Stimulated activated CD4-positive, alpha-beta T cell treated with anti-CD3 and anti-CD28 coated beads, TNF-alpha, amount 100 ng/mL, for 1 hour (primary cell): ENCODE measurements at regions not wholly inside any gene's neighbourhood (a gene's known extent, or its start where the extent isn't known, plus 50 kb on each side); places are given as distances from the start of the nearest gene placed in this dataset.
"Not testable (repeated sequence)": the region's sequence is repeated elsewhere in the genome, so short reads cannot be mapped to it uniquely, and the experiment has no call there.

ENCODE experiments used
- DNase-seq, 3 donors: peaks; one replicate each; pipeline ENCODE4 v3.0.0-alpha.2; 2020; ENCODE audit warnings: low read depth in 3 of 3, low spot score in 1 of 3

DNA sequence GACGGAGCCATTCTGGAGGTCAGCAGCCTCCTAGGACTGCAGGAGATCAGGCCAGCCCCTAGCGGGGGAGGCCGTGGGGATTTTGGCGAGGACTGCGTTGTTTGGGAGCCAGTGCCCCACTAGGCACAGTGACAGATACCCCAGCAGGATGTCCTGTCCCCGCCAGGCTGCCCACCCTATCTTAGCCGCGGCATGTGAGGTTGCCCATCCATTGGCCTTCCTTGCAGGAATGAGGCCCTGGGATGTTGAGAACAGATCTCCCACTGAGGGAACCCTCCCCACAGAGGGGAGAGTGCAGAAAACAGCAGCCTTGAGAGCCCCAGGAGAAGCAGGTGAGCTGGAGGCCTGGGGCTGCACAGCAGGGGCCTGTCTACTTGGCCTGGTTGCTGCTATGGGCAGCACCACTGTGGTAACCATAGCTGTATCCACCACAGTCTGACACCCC lies 385.5 kb downstream of the TMEM121 start:
- not testable (repeated sequence) for DNase-seq

DNA sequence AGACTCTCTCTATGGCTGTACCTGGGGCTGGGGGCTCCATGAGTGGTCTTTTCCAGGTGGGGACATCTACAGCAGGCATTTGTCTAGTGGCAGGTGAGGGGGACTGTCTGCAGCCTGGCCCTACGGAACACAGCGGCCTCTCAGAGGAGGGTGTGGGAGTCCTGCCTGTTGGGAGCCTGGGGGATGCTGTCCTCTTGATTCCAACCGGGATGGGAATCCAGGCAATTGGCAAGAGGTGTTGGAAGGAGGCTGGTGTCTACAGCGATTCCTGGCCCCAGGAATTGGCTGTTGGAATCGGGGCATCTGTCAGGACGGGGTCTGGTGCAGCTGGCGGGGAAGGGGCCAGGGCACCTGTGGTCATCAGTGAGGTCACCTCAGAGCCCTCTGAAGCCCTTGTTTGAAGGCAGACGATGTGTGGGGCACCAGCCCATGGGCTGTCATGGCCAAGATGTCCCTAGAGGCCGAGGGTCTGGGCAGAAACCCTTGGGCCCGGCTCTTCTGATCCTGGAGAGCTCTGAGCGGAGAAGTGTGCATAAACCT lies 386.3 kb downstream of the TMEM121 start:
- no peak for DNase-seq

- DNase-seq = no peak
Observed at GRCh38 chr14:105913221-105913620, 386.8 kb downstream of the TMEM121 start.

- DNase-seq = no peak
Observed at GRCh38 chr14:105913861-105914260, 387.5 kb downstream of the TMEM121 start.

- not testable (repeated sequence) for DNase-seq
Observed at GRCh38 chr14:105914281-105914680, 387.9 kb downstream of the TMEM121 start.

DNA sequence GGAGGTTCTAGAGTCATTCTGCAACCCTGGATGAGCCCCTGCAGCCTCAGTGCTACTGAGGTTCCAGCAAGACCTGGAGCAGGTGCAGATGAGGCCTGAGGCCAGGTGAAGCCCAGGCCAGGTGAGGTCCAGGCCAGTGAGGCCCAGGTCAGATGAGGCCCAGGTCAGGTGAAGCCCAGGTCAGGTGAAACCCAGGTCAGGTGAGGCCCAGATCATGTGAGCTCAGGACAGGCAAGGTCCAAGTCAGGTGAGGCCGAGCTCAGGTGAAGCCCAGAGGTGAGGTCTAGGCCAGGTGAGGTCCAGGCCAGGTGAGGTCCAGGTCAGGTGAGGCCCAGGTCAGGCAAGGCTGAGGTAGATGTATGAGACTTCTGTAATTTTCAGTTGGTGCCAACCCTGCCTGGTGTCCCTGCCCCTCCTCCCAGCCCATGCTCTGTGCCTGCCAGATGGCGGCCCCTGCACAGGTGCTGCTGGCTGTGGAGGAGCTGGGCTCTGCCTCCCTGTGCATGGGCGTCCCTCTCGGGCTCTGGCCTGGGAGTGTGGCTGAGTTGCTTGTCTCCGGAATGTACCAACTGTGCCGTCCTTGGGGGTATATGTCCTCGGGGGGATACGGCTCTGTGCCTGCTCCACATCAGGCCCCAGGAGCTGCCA lies 388.5 kb downstream of the TMEM121 start:
- DNase-seq = no peak

DNA sequence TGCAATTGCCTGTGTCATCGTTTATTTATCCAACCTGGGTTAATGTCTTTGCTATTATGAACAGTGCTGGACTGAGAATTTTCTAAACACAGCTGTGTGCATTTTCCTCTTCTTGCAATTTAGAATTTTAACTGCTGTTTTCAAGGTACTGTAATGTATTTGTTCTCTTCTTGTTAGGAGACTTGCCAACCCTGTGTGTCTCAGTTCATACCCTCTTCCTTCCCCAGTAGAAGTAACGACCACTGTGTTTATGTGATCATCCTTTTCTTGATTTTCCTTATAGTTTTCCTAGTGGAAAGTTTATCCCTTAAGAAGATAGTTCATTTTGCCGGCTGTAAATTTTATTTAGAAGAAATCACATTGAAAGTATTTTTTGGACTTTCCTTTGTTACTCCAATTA lies 389.2 kb downstream of the TMEM121 start:
- not testable (repeated sequence) for DNase-seq

DNA sequence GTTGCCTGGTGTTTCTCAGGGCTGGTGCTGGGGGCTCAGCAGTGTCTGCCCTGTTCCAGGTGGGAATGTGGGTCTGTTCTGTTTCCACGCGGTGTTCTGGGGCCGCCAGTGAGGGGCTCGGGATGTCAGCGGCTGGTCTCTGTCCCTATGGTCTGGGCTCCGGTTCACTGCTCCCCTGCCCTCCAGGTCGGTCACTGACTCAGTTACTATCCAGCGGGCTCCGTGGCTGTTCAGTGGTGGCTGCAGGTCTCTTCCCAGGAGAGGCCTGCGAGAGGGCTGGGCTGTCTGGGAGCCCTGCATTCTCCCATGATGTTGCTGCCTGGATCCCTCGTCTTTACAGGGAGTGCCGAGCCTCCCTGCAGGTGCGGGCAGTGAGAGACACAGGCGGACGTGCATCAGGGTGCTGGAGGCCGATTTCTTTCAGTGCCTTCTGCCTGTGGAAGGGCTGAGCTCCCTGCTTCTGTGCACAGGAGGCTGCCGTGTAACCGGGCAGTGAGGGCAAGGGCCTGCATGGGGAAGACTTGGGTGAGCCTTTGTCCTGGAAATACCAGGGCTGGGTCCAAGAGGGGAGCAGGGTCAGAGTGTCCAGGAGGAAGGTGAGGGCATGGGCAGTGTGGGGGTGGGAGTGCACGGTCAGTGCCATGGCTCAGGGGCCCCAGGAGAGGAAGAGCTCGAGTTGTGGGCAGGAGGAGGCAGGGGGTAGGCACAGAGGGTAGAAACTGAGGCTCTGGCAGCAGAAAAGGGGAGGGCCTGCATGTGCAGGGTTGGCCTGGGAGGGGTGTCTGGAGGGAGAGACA lies 391.0 kb downstream of the TMEM121 start:
- not testable (repeated sequence) for DNase-seq

DNA sequence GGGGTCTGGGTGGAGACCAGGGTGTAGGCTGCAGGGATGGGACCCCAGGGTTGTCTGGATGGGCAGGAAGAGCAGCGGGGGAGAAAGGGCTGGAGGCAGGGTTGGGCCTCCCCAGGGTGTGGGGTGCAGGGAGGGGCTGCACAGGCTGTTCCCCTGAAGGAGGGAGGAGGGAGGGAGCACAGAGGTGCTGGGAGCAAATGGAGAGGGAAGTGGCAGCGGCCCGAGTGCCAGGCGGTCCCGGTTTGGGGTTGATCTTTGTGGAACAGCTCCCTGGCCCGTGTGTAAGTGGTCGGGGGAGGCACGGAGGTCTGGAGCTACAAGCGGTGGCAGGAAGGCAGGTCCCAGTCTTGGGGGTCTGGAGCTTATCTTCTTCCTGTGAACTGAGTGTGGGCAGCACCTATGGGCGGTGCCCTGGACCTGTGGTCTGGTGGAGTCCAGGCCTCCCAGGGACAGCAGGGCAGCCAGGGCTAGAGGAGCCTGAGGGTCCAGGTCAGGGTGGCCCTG lies 391.6 kb downstream of the TMEM121 start:
- DNase-seq = no peak

GRCh38 chr14:105918496-105919262 lies 392.3 kb downstream of the TMEM121 start:
- DNase-seq = no peak

DNA sequence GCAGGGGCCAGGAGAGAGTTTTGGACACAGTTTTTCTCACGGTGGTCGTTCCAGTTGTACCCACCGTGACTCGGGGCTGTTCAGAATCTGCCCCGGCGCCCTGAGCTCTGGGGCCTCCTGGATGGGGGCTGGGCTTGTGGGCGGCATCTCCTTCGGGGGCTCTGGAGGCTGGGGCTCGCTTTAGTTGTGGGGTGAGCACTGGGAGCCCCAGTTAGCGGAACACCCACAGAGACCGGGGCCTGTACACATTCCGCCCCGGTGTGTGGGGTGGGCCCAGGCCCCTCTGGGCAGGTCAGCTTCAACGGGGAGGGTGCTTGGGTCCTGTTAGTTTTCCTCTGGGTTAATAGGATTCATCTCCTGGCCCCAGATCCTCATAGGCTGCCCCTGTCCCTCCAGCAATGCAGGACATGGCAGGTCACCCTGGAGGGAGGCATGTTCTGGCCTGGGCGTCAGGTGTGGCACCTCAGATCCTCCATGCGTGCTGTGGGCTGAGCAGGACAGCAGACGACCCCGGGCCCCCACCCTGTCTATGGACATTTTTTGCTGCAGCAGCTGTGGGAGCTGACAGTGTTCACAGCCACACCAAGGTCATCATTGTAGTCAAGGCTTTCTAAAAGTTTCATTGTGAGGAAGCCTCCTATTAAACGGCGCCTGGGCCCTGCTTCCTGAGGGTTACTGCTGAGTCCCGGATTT lies 393.2 kb downstream of the TMEM121 start:
- DNase-seq = no peak

DNA sequence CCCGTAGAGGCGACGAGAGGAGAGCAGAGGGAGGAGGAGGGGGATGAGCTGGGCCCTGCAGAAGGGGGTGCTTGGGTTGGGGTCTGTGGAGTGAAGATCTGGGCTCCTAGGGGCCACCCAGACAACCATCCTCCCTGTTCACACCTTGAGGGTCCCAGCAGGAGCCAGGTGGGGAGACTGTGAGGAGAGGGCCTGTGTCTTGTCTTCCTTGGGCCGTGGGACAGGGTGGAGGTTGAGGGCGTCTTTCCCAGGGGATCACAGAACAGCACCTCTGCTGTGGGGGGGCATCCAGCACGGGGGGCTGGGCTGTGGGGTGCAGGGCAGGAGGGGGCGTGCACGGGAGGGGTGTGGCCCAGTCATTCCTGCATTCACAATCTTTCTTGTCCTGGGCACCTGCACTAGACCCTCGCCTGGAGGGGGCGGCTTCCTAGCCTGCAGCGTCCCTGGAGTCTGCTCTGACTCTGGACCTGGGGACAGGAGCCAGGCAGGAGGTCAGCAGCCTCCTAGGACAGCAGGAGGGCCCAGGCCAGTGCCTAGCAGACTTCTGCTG lies 393.8 kb downstream of the TMEM121 start:
- not testable (repeated sequence) for DNase-seq

DNA sequence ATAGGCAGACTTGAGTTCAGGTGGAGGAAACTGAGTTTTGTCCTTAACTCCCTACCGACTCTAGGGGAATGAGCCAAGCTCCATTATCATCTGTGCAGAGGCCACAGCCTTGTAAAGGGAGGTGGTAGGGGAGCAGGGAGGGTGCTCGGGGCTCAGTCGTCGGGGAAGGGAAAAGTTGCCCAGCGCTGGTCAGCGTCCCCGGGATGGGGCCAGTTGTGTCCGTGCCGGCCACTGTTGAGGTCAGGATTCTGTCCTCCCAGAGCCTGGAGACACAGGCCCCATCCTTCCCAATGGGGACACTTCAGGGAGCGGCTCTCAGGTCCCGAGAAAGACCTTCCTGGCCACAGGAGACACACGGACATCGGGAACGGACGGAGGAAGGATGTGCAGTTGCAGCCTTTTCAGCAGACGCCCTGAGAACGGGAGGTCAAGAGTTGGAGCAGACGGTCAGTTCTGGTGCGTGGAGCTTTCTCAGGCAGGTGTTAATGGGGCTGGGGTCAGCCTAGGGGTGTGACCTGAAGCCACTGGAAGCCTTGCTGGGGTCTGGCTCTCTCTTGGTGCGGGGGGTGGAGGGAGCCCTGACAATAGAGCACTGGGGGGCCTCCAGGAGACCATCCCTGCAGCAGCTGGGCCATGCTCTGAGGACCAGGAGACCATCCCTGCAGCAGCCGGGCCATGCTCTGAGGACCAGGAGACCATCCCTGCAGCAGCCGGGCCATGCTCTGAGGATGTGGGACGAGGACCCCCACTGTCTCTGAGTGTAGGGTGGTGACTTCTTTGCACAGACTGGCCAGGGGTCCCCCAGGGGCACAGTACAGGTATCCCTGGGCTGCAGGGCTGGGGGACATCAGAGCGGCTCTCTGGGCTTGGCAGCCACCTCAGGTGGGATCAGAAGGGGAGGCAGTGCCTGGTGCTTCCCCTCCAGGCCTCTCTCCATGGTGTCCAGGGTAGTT lies 394.7 kb downstream of the TMEM121 start:
- not testable (repeated sequence) for DNase-seq

DNA sequence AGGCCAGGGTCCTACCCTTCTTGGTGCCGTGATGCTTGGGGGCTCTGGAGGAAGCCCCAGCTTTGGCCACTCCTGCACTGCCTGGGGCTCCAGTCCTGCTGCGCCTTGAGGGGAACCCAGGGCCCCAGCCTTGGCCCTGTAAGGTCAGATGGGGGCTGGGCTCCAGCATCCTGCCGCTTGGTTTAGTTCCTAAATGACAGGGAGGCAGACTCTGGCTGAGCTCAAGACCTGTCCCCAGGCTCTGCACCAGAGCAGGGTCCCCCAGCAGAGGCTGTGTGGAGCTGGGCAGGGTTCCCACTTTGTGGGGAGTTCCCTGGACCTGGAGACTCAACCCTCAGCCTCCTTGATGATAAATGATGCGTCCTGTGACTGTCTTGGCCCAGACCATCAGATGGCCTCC lies 395.4 kb downstream of the TMEM121 start:
- DNase-seq = not testable (repeated sequence)

DNA sequence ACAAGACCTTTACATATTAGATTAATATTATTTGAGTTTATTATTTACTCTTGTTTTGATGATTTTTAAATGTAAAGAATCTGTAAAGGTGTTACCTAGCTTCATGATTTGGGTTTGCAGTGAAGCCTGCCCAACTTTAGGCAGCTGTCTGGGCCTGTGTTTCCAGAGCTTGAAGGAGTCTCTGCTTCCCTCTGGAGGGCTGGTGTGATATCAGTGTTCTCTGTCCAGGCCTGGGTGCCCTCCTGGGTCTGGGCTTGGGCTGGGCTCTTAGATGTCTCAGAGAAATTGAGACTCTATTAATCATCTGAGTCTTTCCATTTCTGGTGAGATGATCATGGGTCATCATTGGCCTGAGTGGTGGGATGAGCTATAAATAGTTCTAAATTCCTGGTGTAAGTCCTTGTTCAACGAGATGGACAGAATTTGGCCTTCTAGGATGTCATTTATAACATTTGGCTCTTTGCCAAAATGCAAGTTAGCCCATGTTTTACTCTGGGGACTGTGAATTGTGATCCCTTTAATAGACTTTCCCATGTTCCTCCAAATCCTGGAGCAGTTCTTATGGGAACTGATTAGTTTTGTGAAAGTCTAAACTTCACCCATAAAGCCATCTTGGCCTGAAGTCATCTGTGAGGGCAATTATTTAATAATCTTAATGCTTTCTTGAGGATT lies 397.3 kb downstream of the TMEM121 start:
- not testable (repeated sequence) for DNase-seq

GRCh38 chr14:105924951-105925591 lies 398.7 kb downstream of the TMEM121 start:
- DNase-seq = no peak

- no peak for DNase-seq
Observed at GRCh38 chr14:105925615-105926372, 399.4 kb downstream of the TMEM121 start.
